HG02623 (cell line): ENCODE measurements at regions not wholly inside any gene's neighbourhood (a gene's known extent, or its start where the extent isn't known, plus 50 kb on each side); places are given as distances from the start of the nearest gene placed in this dataset.

Experiments used
- ATAC-seq: cut with Tn5 transposase; IDR thresholded peaks from one replicate; pipeline ENCODE4 v1.9.1; 2021; ENCODE audit warnings: moderate library complexity; ENCODE audit not compliant: unreplicated experiment

DNA sequence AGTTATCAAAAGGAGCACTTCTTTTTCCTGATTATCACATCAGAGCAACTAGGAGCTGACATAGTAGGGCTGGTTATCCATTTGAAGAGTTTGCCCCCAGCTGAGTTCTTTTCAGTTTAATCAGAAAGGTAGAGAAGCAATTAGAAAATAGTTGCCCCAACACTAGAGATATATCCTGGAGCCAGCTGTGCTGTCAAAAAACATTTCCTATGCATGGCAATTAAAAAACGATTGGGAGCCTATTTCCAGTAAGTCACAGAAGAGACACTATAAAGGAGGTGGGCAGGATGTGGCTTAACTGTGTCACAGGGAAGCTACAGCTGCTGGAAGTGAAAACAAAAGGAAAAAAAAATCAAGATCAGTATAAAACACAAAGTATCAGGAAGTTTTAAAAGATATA lies 155.7 kb upstream of the SLITRK1 start:
- ATAC-seq, result no peak

DNA sequence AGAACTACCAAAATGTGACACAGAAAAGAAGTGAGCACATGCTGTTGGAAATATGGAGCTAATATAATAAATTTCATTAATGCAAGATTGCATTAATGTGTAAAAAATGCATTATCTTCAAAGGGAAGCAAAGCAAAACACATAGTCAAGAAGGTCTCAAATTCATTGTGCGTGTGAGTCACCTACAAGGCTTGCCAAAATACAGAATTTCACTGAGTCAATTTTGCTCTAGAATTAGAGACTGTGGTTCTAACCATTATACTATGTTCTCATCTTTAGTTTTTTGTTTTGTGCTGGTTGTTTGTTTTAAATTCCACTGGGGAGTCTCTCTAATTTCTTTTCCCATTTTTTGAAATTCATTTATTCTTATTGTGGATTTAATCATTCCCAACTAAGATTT lies 149.8 kb upstream of the SLITRK1 start:
- no peak for ATAC-seq

DNA sequence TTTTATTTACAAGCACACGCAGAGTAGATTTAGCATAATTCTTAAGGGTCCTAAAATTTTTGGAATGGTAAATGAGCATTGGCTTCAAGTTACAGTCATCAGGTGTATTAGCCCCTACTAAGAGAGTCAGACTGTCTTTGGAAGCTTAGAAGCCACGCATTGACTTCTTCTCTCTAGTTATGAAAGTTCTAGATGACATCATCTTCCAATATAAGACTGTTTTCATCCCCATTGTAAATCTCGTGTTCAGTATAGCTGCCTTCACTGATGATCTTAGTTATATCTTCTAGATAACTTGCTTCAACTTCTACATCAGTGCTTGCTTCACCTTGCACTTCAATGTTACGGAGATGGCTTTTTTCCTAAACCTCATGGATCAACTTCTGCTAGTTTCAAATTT lies 148.8 kb upstream of the SLITRK1 start:
- no peak for ATAC-seq

GRCh38 chr13:84029396-84029795 lies 147.1 kb upstream of the SLITRK1 start:
- no peak for ATAC-seq

DNA sequence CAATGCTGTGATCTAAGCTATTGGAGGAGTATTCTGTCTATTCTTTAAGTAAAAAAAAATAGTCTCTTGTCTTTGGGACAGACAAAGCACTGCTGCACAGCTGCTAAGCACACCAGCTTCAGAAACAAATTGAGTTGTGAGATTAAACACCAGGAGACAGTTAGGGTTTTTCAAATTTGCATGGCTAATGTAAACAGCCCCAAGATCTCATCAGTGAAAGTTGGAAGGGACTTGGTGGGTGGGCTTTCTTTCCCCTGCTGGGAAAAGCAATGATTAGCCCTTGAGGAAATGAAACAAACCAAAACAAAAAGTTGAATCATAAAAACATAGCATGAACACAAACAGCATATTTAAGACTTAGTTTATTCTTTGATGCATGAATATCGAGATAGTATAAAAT lies 143.6 kb upstream of the SLITRK1 start:
- no peak for ATAC-seq

GRCh38 chr13:83996415-83996814 lies 114.1 kb upstream of the SLITRK1 start:
- ATAC-seq, result no peak

- ATAC-seq, result no peak
Measured at GRCh38 chr13:83995930-83996329, 113.7 kb upstream of the SLITRK1 start.

DNA sequence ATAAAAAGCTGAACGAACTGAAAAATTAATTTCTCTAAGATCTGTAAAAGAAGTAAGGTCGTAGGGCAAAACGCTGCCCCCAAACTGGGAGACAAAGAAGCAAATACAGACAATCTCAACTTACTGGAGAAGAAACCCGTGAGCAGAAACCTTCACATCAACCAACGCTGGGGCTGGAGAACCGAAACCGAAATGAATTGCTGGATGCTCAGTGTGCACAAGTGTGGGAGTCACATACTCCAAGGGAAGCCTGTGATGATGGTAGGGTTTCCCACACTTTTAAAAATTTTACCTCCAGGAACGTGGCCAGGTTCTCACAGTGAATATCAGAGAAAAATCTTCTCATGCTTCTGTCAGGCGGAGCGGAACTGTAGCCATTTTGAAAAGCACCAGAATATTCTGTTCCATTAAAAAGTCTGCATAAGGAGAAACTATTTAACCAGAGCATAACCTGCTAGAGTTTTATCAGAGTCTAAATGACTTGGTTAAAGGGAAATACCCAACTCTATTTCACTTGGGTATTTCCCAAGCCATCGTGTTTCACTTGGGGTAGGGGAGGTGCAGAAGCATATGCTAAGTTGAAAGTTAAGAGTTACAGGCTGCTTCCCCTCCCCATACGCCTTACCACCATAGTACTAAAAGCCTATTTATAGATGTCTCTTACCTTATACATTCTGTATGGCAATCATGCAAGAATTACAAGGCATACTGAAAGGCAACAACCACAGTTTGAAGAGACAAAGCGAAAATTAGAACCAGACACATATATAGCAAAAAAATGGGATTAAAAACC lies 110.5 kb upstream of the SLITRK1 start:
- ATAC-seq, result no peak

DNA sequence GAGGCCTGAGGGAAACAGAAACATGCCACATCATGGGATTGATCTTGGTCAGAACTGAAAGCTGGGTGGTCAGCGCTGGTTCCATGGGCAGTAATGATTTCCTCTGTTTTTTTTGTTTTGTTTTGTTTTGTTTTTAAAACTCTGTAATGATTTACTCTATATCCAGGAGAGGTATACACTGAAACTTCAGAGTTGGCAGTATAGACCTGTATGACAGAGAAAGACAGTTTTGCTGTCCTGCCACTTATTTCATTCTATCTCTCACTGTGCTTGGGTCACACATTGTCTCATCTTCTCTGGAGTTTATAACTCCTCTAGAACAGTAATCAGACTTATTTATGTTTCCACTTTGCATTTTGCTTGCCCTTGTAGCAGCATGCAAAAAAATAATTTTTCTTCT lies 105.1 kb upstream of the SLITRK1 start:
- no peak for ATAC-seq

DNA sequence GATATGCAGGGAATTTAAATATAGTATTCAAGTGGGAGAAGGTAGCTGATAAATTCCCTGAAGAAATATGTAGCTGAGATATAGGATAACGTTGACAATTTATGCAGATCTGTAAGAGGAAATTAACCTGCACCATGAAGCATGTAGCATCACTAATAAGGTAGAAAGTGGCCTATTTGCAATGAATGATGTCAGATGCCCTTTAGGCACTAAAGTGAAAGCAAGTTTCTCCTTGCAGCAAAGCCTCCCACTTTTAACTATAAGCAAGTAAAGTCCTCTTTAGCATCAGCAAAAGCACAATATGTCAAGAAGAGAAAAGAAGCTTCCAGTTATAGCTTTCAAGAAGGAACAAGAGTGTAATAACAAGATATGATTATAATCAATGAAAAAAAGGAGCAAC lies 102.5 kb upstream of the SLITRK1 start:
- ATAC-seq, result no peak

DNA sequence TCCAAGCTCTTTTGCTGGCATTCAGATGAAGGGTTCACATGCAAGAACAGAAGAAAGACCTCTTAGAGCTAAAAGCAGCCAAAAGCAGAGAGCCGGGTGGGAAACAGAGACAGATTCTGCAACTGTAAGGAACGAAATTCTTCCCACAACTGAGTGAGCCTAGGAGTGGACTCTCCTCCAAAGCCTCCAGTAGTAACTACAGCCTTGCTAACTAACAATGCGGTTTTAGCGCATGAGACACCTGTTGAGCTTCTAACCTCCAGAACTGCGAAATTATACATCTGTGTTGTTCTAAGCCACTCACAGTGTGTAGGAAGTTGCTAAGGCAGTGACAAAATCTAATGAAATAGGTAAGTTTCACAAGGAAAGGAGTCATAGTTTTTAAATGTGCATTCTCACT lies 98.1 kb upstream of the SLITRK1 start:
- ATAC-seq, result no peak

- no peak for ATAC-seq
Measured at GRCh38 chr13:83975655-83976165, 93.4 kb upstream of the SLITRK1 start.

DNA sequence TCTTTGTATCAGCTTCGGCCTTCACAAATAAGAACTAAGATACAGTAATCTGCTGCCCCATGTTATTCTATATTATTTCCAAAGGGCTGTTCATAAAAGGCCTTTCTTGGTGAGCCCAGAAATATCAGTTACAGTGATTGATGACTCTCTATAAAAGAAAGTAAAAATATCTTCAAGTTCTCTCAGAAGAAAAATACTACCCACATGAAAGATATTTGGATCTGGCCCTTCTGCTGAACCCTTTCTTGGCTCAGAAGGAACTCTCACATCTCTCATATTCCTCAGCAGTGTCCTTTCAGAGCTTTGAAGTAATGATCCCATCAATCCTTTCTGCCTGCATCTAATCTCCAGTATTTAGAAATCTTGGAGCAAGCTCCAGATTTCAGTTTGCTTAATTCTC lies 76.3 kb upstream of the SLITRK1 start:
- ATAC-seq, result no peak

- no peak for ATAC-seq
Measured at GRCh38 chr13:83955011-83955410, 72.7 kb upstream of the SLITRK1 start.

- no peak for ATAC-seq
Measured at GRCh38 chr13:83953916-83954315, 71.6 kb upstream of the SLITRK1 start.

- no peak for ATAC-seq
Measured at GRCh38 chr13:83950293-83950692, 68.0 kb upstream of the SLITRK1 start.

GRCh38 chr13:83943530-83944279 lies 61.4 kb upstream of the SLITRK1 start:
- ATAC-seq, result no peak

GRCh38 chr13:83941701-83942335 lies 59.5 kb upstream of the SLITRK1 start:
- no peak for ATAC-seq

DNA sequence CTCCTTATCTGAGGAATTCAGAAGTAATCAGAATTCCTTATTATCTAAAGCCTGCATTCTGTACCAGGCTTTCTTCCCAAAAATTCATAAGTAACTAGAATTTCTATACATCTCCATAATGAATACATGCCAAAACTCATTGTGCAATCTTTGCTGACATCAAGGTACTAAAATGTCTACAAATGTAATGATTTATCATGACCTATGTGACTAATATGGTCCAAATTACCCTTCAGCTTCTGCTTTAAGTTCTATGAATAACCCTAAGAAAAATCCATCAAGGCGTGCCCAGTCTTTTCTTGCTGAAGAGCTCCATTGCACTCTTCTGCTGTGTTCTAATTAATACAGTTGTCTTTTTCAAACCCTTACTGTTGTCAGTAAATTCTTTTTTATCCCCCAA lies 58.5 kb upstream of the SLITRK1 start:
- ATAC-seq, result no peak

DNA sequence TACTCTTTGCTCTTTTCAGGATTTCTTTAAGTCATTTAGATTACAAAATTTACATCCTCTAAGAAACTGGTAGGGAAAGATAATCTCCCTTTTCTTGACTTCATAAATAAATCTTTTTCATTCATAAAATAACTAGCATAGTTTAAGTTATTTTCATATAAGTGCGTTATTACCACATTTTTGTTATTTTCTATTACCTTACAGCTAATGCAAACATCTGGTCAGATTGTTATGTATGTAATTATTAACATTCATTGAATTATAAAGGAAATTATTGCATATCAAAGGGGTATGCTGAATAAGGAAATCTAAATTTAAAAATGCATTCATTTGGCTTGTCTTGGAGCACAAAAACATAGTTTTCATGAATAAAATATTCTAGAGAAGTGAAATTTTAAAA lies 55.3 kb upstream of the SLITRK1 start:
- ATAC-seq, result no peak

- ATAC-seq, result no peak
Measured at GRCh38 chr13:83935566-83935965, 53.3 kb upstream of the SLITRK1 start.
